Endothelial cell of umbilical vein (primary cell): ENCODE measurements at regions not wholly inside any gene's neighbourhood (a gene's known extent, or its start where the extent isn't known, plus 50 kb on each side); places are given as distances from the start of the nearest gene placed in this dataset.
"Not testable (repeated sequence)": the region's sequence is repeated elsewhere in the genome, so short reads cannot be mapped to it uniquely, and the experiment has no call there.

Experiments
- BruUV-seq: library from RNA; stranded (reverse); fragments of 400-500 nt; replicated peaks from 2 replicates; lab custom pipeline; 2021; lab: Mats Ljungman, UMichigan
- CTCF ChIA-PET: fragments of 300-600, 350-600 bp; sonication (Branson Sonifier 250); formaldehyde crosslinking; loops from one replicate; lab custom pipeline; 2021; ENCODE audit warnings: antibody characterized with exemption, inconsistent platforms; lab: Charles Lee
- POLR2A ChIA-PET: fragments of 300-600, 350-600 bp; sonication (Branson Sonifier 250); formaldehyde crosslinking; loops from one replicate; lab custom pipeline; 2021; ENCODE audit warnings: antibody characterized with exemption, inconsistent platforms; lab: Charles Lee
- DNase-seq: peaks from one replicate; pipeline ENCODE4 v3.0.0-alpha.2; 2011; ENCODE audit warnings: low read depth, low spot score
- FAIRE-seq: peaks from 2 replicates; lab custom pipeline; 2011; peaks lifted over from hg19 to GRCh38; lab: Jason Lieb, UNC
- H2AFZ ChIP-seq: 2 replicates; pipeline ENCODE4 v1.6.0; 2012; ENCODE audit warnings: low read depth, low read length, control low read depth, inconsistent platforms
- H3K27ac ChIP-seq: 2 replicates; pipeline ENCODE4 v1.5.1; 2011; ENCODE audit warnings: low read depth, mild to moderate bottlenecking, control low read depth, low read length, moderate library complexity; ENCODE audit not compliant: insufficient read depth
- H3K27me3 ChIP-seq, 2 experiments: 2 replicates each; pipeline versions ENCODE4 v1.6.0 to v1.6.1; 2011; ENCODE audit warnings: low read length in 2 of 2, mixed read lengths in 1 of 2; ENCODE audit not compliant: control insufficient read depth in 2 of 2, insufficient read depth in 2 of 2
- H3K36me3 ChIP-seq, 2 experiments: 2 replicates in 1 of 2; 3 replicates in 1 of 2; pipeline ENCODE4 v1.5.1; 2011; ENCODE audit warnings: low read length in 2 of 2, mild to moderate bottlenecking in 1 of 2, moderate library complexity in 1 of 2; ENCODE audit not compliant: control insufficient read depth in 2 of 2, insufficient read depth in 2 of 2; ENCODE audit errors: extremely low read depth in 1 of 2
- H3K4me1 ChIP-seq: 3 replicates; pipeline ENCODE4 v1.5.1; 2011; ENCODE audit warnings: mild to moderate bottlenecking, low read length; ENCODE audit not compliant: control insufficient read depth, insufficient read depth; ENCODE audit errors: extremely low read depth
- H3K4me2 ChIP-seq: 2 replicates; pipeline ENCODE4 v1.6.1; 2011; ENCODE audit warnings: low read length, control low read depth, mixed read lengths; ENCODE audit not compliant: insufficient read depth
- H3K4me3 ChIP-seq, 3 experiments: fragments of 200-600 bp in 1 of 3; sonication (generic), shearing (Covaris generic) in 1 of 3; replicated peaks in 1 of 3; 2 replicates each; pipeline ENCODE4 v1.5.1; 2011 to 2016; ENCODE audit warnings: control low read depth in 3 of 3, low read length in 3 of 3, mild to moderate bottlenecking in 2 of 3, inconsistent platforms in 1 of 3, low read depth in 1 of 3, moderate library complexity in 1 of 3; ENCODE audit not compliant: insufficient read depth in 1 of 3
- H3K79me2 ChIP-seq: 2 replicates; pipeline ENCODE4 v1.6.0; 2012; ENCODE audit warnings: low read length, inconsistent platforms; ENCODE audit not compliant: control insufficient read depth, insufficient read depth
- H3K9ac ChIP-seq: replicated peaks from 2 replicates; pipeline ENCODE3; 2011; ENCODE audit warnings: low read length, control low read depth; ENCODE audit not compliant: insufficient read depth; ENCODE audit errors: extremely low read depth
- H3K9me1 ChIP-seq: replicated peaks from 3 replicates; pipeline ENCODE4 v1.6.0; 2011; ENCODE audit warnings: mild to moderate bottlenecking, low read length; ENCODE audit not compliant: control insufficient read depth, insufficient read depth; ENCODE audit errors: extremely low read depth
- H3K9me3 ChIP-seq: replicated peaks from 2 replicates; pipeline ENCODE4 v1.5.1; 2012; ENCODE audit warnings: low read length, inconsistent platforms; ENCODE audit not compliant: control insufficient read depth, insufficient read depth
- H4K20me1 ChIP-seq: replicated peaks from 2 replicates; pipeline ENCODE3; 2011; ENCODE audit warnings: mild to moderate bottlenecking, low read length; ENCODE audit not compliant: control insufficient read depth, insufficient read depth; ENCODE audit errors: extremely low read depth
- CTCF ChIP-seq, 2 donors: IDR thresholded peaks; 1 replicate in 1 of 2; 2 replicates in 1 of 2; pipeline ENCODE4 v1.5.1; 2011; ENCODE audit warnings: low read length in 2 of 2, mild to moderate bottlenecking in 2 of 2, moderate library complexity in 2 of 2, control low read depth in 1 of 2, inconsistent platforms in 1 of 2, low read depth in 1 of 2; ENCODE audit not compliant: insufficient read depth in 1 of 2; ENCODE audit errors: extremely low read depth in 1 of 2
- EZH2 ChIP-seq: IDR thresholded peaks from 2 replicates; pipeline ENCODE4 v1.6.1; 2012; ENCODE audit warnings: borderline replicate concordance, low read depth, mild to moderate bottlenecking, moderate library complexity, low read length, inconsistent platforms; ENCODE audit not compliant: severe bottlenecking
- FOS ChIP-seq: IDR thresholded peaks from 2 replicates; pipeline ENCODE4 v1.6.1; 2011; ENCODE audit warnings: mild to moderate bottlenecking, low read length, moderate library complexity, borderline replicate concordance; ENCODE audit not compliant: insufficient read depth
- GATA2 ChIP-seq: IDR thresholded peaks from 2 replicates; pipeline ENCODE4 v1.7.0; 2011; ENCODE audit warnings: low read depth, mild to moderate bottlenecking, moderate library complexity, mixed read lengths, low read length; ENCODE audit not compliant: insufficient read length, insufficient read depth
- JUN ChIP-seq: IDR thresholded peaks from 2 replicates; pipeline ENCODE4 v1.6.1; 2011; ENCODE audit warnings: borderline replicate concordance, low read depth; ENCODE audit not compliant: insufficient read length, insufficient read depth
- MAX ChIP-seq: IDR thresholded peaks from 2 replicates; pipeline ENCODE4 v1.6.1; 2011; ENCODE audit not compliant: insufficient read depth, insufficient read length
- MYC ChIP-seq: IDR thresholded peaks from one replicate; pipeline ENCODE4 v1.6.1; 2011; ENCODE audit warnings: mild to moderate bottlenecking, low read depth, low read length
- POLR2A ChIP-seq: IDR thresholded peaks from 2 replicates; pipeline ENCODE4 v1.6.1; 2012; ENCODE audit warnings: low read depth, mild to moderate bottlenecking, control low read depth, low read length
- POLR2AphosphoS5 ChIP-seq: IDR thresholded peaks from 2 replicates; pipeline ENCODE4 v1.6.1; 2012; ENCODE audit warnings: low read depth, mild to moderate bottlenecking, control low read depth, low read length, moderate library complexity; ENCODE audit not compliant: insufficient read depth
- dilution Hi-C: fragments of 300-500 bp; cut with MboI; formaldehyde crosslinking; loops from one replicate; pipeline ENCODE4 v1.15.0; 2019; ENCODE audit warnings: low sequenced_read_pairs; ENCODE audit not compliant: extremely low pct_ligation_motif_present
- intact Hi-C: fragments of 100-400 bp; cut with micrococcal nuclease; formaldehyde crosslinking; loops from one replicate; pipeline ENCODE4 v1.10.0; 2022

GRCh38 chr7:152959610-152960009 is 200.1 kb downstream of the ACTR3B start:
- CTCF ChIA-PET = no interaction called here
- Histone ChIP-seq H3K27ac (no peak overlapping the region), H2AFZ (no peak overlapping the region), H3K4me1 (no peaks in the 10 kb centered on the region), H3K36me3 (no peaks in the 10 kb centered on the region), H3K9me1 (no peaks in the 10 kb centered on the region), H3K27me3 (no peaks in the 10 kb centered on the region), H3K9me3 (no peaks in the 10 kb centered on the region), H4K20me1 (no peaks in the 10 kb centered on the region), H3K4me2 (no peak overlapping the region), H3K4me3 (no peak overlapping the region), H3K79me2 (no peaks in the 10 kb centered on the region), H3K9ac (no peak overlapping the region)
- DNase-seq = no peak
- TF ChIP-seq CTCF (IDR thresholded peaks at IDR 0.05; ENCODE audit: extremely low read depth in 1 of 2, insufficient read depth in 1 of 2, low read depth in 1 of 2, low read length in 2 of 2) (no peak), EZH2 (no peak), FOS (no peak), MYC (no peak), MAX (no peak), POLR2A (no peak), GATA2 (no peak), JUN (no peak), POLR2AphosphoS5 (no peak)
- FAIRE-seq = no peak
- dilution Hi-C loops (no loop called here), intact Hi-C loops (no loop called here)
- POLR2A ChIA-PET = no interaction called here
- no TSS peak for BruUV-seq

- H3K79me2 ChIP-seq, POLR2A ChIA-PET, CTCF ChIA-PET, H3K9me3 ChIP-seq, intact Hi-C loops, H4K20me1 ChIP-seq, H2AFZ ChIP-seq, H3K9ac ChIP-seq, H3K4me3 ChIP-seq, H3K36me3 ChIP-seq, FAIRE-seq, BruUV-seq, H3K27ac ChIP-seq, H3K4me2 ChIP-seq, H3K27me3 ChIP-seq, DNase-seq, H3K4me1 ChIP-seq, H3K9me1 ChIP-seq, dilution Hi-C loops: not testable (repeated sequence)
Observed at GRCh38 chr7:152961796-152962195, 202.2 kb downstream of the ACTR3B start.
